ENCODE measurements at regions not wholly inside any gene's neighbourhood (a gene's known extent, or its start where the extent isn't known, plus 50 kb on each side); places are given as distances from the start of the nearest gene placed in this dataset.

DNA sequence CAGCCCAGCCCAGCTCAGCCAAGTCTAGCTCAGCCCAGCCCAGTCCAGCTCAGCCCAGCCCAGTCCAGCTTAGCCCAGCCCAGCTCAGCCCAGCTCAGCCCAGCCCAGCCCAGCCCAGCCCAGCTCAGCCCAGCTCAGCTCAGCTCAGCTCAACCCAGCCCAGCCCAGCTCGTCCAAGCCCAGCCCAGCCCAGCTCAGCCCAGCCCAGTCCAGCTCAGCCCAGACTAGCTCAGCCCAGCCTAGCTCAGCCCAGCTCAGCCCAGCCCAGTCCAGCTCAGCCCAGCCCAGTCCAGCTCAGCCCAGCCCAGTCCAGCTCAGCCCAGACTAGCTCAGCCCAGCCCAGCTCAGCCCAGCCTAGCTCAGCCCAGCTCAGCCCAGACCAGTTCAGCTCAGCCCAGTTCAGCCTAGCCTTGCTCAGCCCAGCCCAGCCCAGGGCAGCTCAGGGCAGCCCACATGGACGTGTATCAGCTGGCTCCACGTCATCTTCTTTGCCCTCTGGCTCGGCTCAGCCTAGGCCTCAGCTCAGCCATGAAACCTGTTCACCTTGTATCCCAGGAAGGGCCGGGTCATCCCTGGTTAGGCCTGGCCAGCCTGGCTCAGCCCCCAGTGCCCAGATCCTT is 185.6 kb downstream of the TMEM121 start:
- TF ChIP-seq POLR2A (IDR thresholded peaks at IDR 0.05; ENCODE audit: low read depth, low read length) (no peak), POLR2AphosphoS5 (IDR thresholded peaks at IDR 0.05; ENCODE audit: low read depth, low read length) (no peak)
